ENCODE measurements at regions not wholly inside any gene's neighbourhood (a gene's known extent, or its start where the extent isn't known, plus 50 kb on each side); places are given as distances from the start of the nearest gene placed in this dataset.

GRCh38 chr12:131378861-131379665 lies 331.8 kb upstream of the SFSWAP start:
- no peaks in the 10 kb centered on the region for H3K79me2 ChIP-seq (ENCODE audit: control insufficient read depth, insufficient read depth, low read length, unreplicated experiment)
- no peaks in the 10 kb centered on the region for H3K27me3 ChIP-seq (ENCODE audit: insufficient read depth, low read length)
- H2AFZ ChIP-seq (ENCODE audit: low read length, unreplicated experiment), result no peak overlapping the region
- H3K4me1 ChIP-seq (ENCODE audit: control insufficient read depth, insufficient read depth, low read length, unreplicated experiment), result no peaks in the 10 kb centered on the region
- no peak overlapping the region for H3K27ac ChIP-seq (ENCODE audit: low read depth, low read length)
- no peaks in the 10 kb centered on the region for H3K36me3 ChIP-seq (ENCODE audit: insufficient read depth, low read length)
- H3K4me3 ChIP-seq (ENCODE audit: low read depth, low read length), result no peak overlapping the region

GRCh38 chr12:131379738-131380137 lies 331.2 kb upstream of the SFSWAP start:
- Histone ChIP-seq H3K4me1 (ENCODE audit: control insufficient read depth, insufficient read depth, low read length, unreplicated experiment) (no peaks in the 10 kb centered on the region), H3K36me3 (ENCODE audit: insufficient read depth, low read length) (no peaks in the 10 kb centered on the region), H3K79me2 (ENCODE audit: control insufficient read depth, insufficient read depth, low read length, unreplicated experiment) (no peaks in the 10 kb centered on the region), H3K27me3 (ENCODE audit: insufficient read depth, low read length) (no peaks in the 10 kb centered on the region), H3K4me3 (ENCODE audit: low read depth, low read length) (no peak overlapping the region), H2AFZ (ENCODE audit: low read length, unreplicated experiment) (no peak overlapping the region), H3K27ac (ENCODE audit: low read depth, low read length) (no peak overlapping the region)

- Histone ChIP-seq H2AFZ (ENCODE audit: low read length, unreplicated experiment) (no peak overlapping the region), H3K4me1 (ENCODE audit: control insufficient read depth, insufficient read depth, low read length, unreplicated experiment) (no peaks in the 10 kb centered on the region), H3K79me2 (ENCODE audit: control insufficient read depth, insufficient read depth, low read length, unreplicated experiment) (no peaks in the 10 kb centered on the region), H3K27ac (ENCODE audit: low read depth, low read length) (no peak overlapping the region), H3K27me3 (ENCODE audit: insufficient read depth, low read length) (no peaks in the 10 kb centered on the region), H3K36me3 (ENCODE audit: insufficient read depth, low read length) (no peaks in the 10 kb centered on the region), H3K4me3 (ENCODE audit: low read depth, low read length) (no peak overlapping the region)
Measured at GRCh38 chr12:131380220-131380964, 330.5 kb upstream of the SFSWAP start.

GRCh38 chr12:131380965-131381705 lies 329.8 kb upstream of the SFSWAP start:
- Histone ChIP-seq H3K27me3 (ENCODE audit: insufficient read depth, low read length) (no peaks in the 10 kb centered on the region), H2AFZ (ENCODE audit: low read length, unreplicated experiment) (no peak overlapping the region), H3K79me2 (ENCODE audit: control insufficient read depth, insufficient read depth, low read length, unreplicated experiment) (no peaks in the 10 kb centered on the region)

GRCh38 chr12:131381716-131382430 lies 329.0 kb upstream of the SFSWAP start:
- Histone ChIP-seq H3K79me2 (ENCODE audit: control insufficient read depth, insufficient read depth, low read length, unreplicated experiment) (no peaks in the 10 kb centered on the region), H3K27me3 (ENCODE audit: insufficient read depth, low read length) (no peaks in the 10 kb centered on the region), H2AFZ (ENCODE audit: low read length, unreplicated experiment) (no peak overlapping the region), H3K4me3 (ENCODE audit: low read depth, low read length) (no peak overlapping the region), H3K27ac (ENCODE audit: low read depth, low read length) (no peak overlapping the region), H3K4me1 (ENCODE audit: control insufficient read depth, insufficient read depth, low read length, unreplicated experiment) (no peaks in the 10 kb centered on the region), H3K36me3 (ENCODE audit: insufficient read depth, low read length) (no peaks in the 10 kb centered on the region)

More at GRCh38 chr12:131380965-131381705, 329.8 kb upstream of the SFSWAP start:
- Histone ChIP-seq H3K4me1 (ENCODE audit: control insufficient read depth, insufficient read depth, low read length, unreplicated experiment) (no peaks in the 10 kb centered on the region), H3K4me3 (ENCODE audit: low read depth, low read length) (no peak overlapping the region), H3K27ac (ENCODE audit: low read depth, low read length) (no peak overlapping the region), H3K36me3 (ENCODE audit: insufficient read depth, low read length) (no peaks in the 10 kb centered on the region)

- no peak overlapping the region for H3K27ac ChIP-seq (ENCODE audit: low read depth, low read length)
- H3K4me3 ChIP-seq (ENCODE audit: low read depth, low read length), result no peak overlapping the region
- no peaks in the 10 kb centered on the region for H3K4me1 ChIP-seq (ENCODE audit: control insufficient read depth, insufficient read depth, low read length, unreplicated experiment)
- no peaks in the 10 kb centered on the region for H3K36me3 ChIP-seq (ENCODE audit: insufficient read depth, low read length)
- no peaks in the 10 kb centered on the region for H3K27me3 ChIP-seq (ENCODE audit: insufficient read depth, low read length)
- no peak overlapping the region for H2AFZ ChIP-seq (ENCODE audit: low read length, unreplicated experiment)
- H3K79me2 ChIP-seq (ENCODE audit: control insufficient read depth, insufficient read depth, low read length, unreplicated experiment), result no peaks in the 10 kb centered on the region
Measured at GRCh38 chr12:131383291-131383690, 327.6 kb upstream of the SFSWAP start.

- Histone ChIP-seq H3K4me3 (ENCODE audit: low read depth, low read length) (no peak overlapping the region), H3K4me1 (ENCODE audit: control insufficient read depth, insufficient read depth, low read length, unreplicated experiment) (no peaks in the 10 kb centered on the region), H3K79me2 (ENCODE audit: control insufficient read depth, insufficient read depth, low read length, unreplicated experiment) (no peaks in the 10 kb centered on the region), H3K27me3 (ENCODE audit: insufficient read depth, low read length) (no peaks in the 10 kb centered on the region), H3K27ac (ENCODE audit: low read depth, low read length) (no peak overlapping the region), H3K36me3 (ENCODE audit: insufficient read depth, low read length) (no peaks in the 10 kb centered on the region), H2AFZ (ENCODE audit: low read length, unreplicated experiment) (no peak overlapping the region)
Measured at GRCh38 chr12:131383741-131384543, 326.9 kb upstream of the SFSWAP start.

- no peaks in the 10 kb centered on the region for H3K4me1 ChIP-seq (ENCODE audit: control insufficient read depth, insufficient read depth, low read length, unreplicated experiment)
- H3K36me3 ChIP-seq (ENCODE audit: insufficient read depth, low read length), result no peaks in the 10 kb centered on the region
- no peak overlapping the region for H3K27ac ChIP-seq (ENCODE audit: low read depth, low read length)
- H3K27me3 ChIP-seq (ENCODE audit: insufficient read depth, low read length), result no peaks in the 10 kb centered on the region
- no peak overlapping the region for H3K4me3 ChIP-seq (ENCODE audit: low read depth, low read length)
- no peak overlapping the region for H2AFZ ChIP-seq (ENCODE audit: low read length, unreplicated experiment)
- no peaks in the 10 kb centered on the region for H3K79me2 ChIP-seq (ENCODE audit: control insufficient read depth, insufficient read depth, low read length, unreplicated experiment)
Measured at GRCh38 chr12:131384544-131384855, 326.4 kb upstream of the SFSWAP start.

- no peak overlapping the region for H3K4me3 ChIP-seq (ENCODE audit: low read depth, low read length)
- no peaks in the 10 kb centered on the region for H3K27me3 ChIP-seq (ENCODE audit: insufficient read depth, low read length)
- no peaks in the 10 kb centered on the region for H3K4me1 ChIP-seq (ENCODE audit: control insufficient read depth, insufficient read depth, low read length, unreplicated experiment)
- H3K79me2 ChIP-seq (ENCODE audit: control insufficient read depth, insufficient read depth, low read length, unreplicated experiment), result no peaks in the 10 kb centered on the region
- H3K27ac ChIP-seq (ENCODE audit: low read depth, low read length), result no peak overlapping the region
- H2AFZ ChIP-seq (ENCODE audit: low read length, unreplicated experiment), result no peak overlapping the region
- no peaks in the 10 kb centered on the region for H3K36me3 ChIP-seq (ENCODE audit: insufficient read depth, low read length)
Measured at GRCh38 chr12:131385313-131386166, 325.4 kb upstream of the SFSWAP start.

Data from ACC112 (cell line).